ENCODE measurements at regions not wholly inside any gene's neighbourhood (a gene's known extent, or its start where the extent isn't known, plus 50 kb on each side); places are given as distances from the start of the nearest gene placed in this dataset.

DNA sequence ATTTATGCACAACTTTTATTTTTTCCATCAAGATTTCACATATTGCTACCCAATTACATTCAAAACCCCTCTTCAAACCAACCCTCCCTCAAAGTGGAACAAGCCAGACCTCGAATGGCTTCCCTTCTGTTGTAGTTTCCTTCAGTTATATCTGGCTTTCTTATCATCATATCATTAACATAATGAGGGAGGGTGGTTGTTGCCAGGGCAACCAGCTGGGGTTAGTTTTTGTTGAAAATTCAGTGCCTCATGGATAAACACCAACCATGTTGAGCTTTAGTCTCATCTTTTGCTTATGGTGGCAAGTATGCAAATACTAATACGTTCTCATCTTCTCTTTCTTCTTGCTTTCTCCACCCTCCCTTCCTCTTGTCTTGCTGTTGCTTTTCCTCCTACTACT, 359.7 kb downstream of the CDH11 start:
- TF ChIP-seq, protein P1, sequence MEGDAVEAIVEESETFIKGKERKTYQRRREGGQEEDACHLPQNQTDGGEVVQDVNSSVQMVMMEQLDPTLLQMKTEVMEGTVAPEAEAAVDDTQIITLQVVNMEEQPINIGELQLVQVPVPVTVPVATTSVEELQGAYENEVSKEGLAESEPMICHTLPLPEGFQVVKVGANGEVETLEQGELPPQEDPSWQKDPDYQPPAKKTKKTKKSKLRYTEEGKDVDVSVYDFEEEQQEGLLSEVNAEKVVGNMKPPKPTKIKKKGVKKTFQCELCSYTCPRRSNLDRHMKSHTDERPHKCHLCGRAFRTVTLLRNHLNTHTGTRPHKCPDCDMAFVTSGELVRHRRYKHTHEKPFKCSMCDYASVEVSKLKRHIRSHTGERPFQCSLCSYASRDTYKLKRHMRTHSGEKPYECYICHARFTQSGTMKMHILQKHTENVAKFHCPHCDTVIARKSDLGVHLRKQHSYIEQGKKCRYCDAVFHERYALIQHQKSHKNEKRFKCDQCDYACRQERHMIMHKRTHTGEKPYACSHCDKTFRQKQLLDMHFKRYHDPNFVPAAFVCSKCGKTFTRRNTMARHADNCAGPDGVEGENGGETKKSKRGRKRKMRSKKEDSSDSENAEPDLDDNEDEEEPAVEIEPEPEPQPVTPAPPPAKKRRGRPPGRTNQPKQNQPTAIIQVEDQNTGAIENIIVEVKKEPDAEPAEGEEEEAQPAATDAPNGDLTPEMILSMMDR (IDR thresholded peaks at IDR 0.05): no peak
- no peak for TF ChIP-seq POLR2A (IDR thresholded peaks at IDR 0.05)
- no peak for TF ChIP-seq POLR2AphosphoS5 (IDR thresholded peaks at IDR 0.05; ENCODE audit: insufficient read depth in 1 of 2, low read depth in 1 of 2)

Measured in vagina (tissue), 2 donors.